ENCODE measurements at regions not wholly inside any gene's neighbourhood (a gene's known extent, or its start where the extent isn't known, plus 50 kb on each side); places are given as distances from the start of the nearest gene placed in this dataset.

- DNase-seq = no peak
- no peak overlapping the region for H3K27ac Mint-ChIP-seq
- no peaks in the 10 kb centered on the region for H3K36me3 Mint-ChIP-seq (ENCODE audit: insufficient read depth)
- no peak for ATAC-seq (replicated peaks)
- no peak overlapping the region for H3K4me3 Mint-ChIP-seq
- no peaks in the 10 kb centered on the region for H3K27me3 Mint-ChIP-seq
- H3K9me3 Mint-ChIP-seq = no peaks in the 10 kb centered on the region
- peaks cover 0 to 2% of the 10 kb centered on the region in 2 donors for H3K4me1 Mint-ChIP-seq (ENCODE audit: low read depth in 2 of 2)
Observed at GRCh38 chr2:60311524-60311923, 241.9 kb downstream of the BCL11A start.

GRCh38 chr2:60309941-60310660, 243.4 kb downstream of the BCL11A start:
- peaks cover 0 to 2% of the 10 kb centered on the region in 2 donors for H3K4me1 Mint-ChIP-seq (ENCODE audit: low read depth in 2 of 2)
- H3K4me3 Mint-ChIP-seq = no peak overlapping the region
- no peak overlapping the region for H3K27ac Mint-ChIP-seq
- H3K27me3 Mint-ChIP-seq = no peaks in the 10 kb centered on the region
- H3K9me3 Mint-ChIP-seq = no peaks in the 10 kb centered on the region
- no peak for DNase-seq
- ATAC-seq (replicated peaks) = no peak
- H3K36me3 Mint-ChIP-seq (ENCODE audit: insufficient read depth) = no peaks in the 10 kb centered on the region

GRCh38 chr2:60309336-60309735, 244.1 kb downstream of the BCL11A start:
- DNase-seq (no peak), ATAC-seq (replicated peaks) (no peak)
- Mint-ChIP-seq H3K36me3 (ENCODE audit: insufficient read depth) (no peaks in the 10 kb centered on the region), H3K27me3 (no peaks in the 10 kb centered on the region), H3K4me1 (ENCODE audit: low read depth in 2 of 2) (peaks cover 0 to 2% of the 10 kb centered on the region in 2 donors), H3K27ac (no peak overlapping the region), H3K4me3 (no peak overlapping the region), H3K9me3 (no peaks in the 10 kb centered on the region)

GRCh38 chr2:60306267-60306861, 247.1 kb downstream of the BCL11A start:
- Mint-ChIP-seq H3K27ac (no peak overlapping the region), H3K4me3 (no peak overlapping the region), H3K4me1 (ENCODE audit: low read depth in 2 of 2) (no peaks in the 10 kb centered on the region), H3K9me3 (no peaks in the 10 kb centered on the region), H3K36me3 (ENCODE audit: insufficient read depth) (no peaks in the 10 kb centered on the region), H3K27me3 (no peaks in the 10 kb centered on the region)
- ATAC-seq (replicated peaks) = no peak
- no peak for DNase-seq

GRCh38 chr2:60303680-60304079, 249.8 kb downstream of the BCL11A start:
- H3K27ac Mint-ChIP-seq = no peak overlapping the region
- no peak for DNase-seq
- H3K9me3 Mint-ChIP-seq = no peaks in the 10 kb centered on the region
- ATAC-seq (replicated peaks) = no peak
- no peaks in the 10 kb centered on the region for H3K4me1 Mint-ChIP-seq (ENCODE audit: low read depth in 2 of 2)
- H3K4me3 Mint-ChIP-seq = no peak overlapping the region
- H3K27me3 Mint-ChIP-seq = no peaks in the 10 kb centered on the region
- H3K36me3 Mint-ChIP-seq (ENCODE audit: insufficient read depth) = no peaks in the 10 kb centered on the region

GRCh38 chr2:60302377-60303126, 250.9 kb downstream of the BCL11A start:
- ATAC-seq (replicated peaks) (no peak), DNase-seq (no peak)
- H3K27ac Mint-ChIP-seq = no peak overlapping the region
- no peaks in the 10 kb centered on the region for H3K4me1 Mint-ChIP-seq (ENCODE audit: low read depth in 2 of 2)
- H3K9me3 Mint-ChIP-seq = no peaks in the 10 kb centered on the region
- H3K27me3 Mint-ChIP-seq = no peaks in the 10 kb centered on the region
- no peaks in the 10 kb centered on the region for H3K36me3 Mint-ChIP-seq (ENCODE audit: insufficient read depth)
- H3K4me3 Mint-ChIP-seq = no peak overlapping the region

- Mint-ChIP-seq H3K27ac (no peak overlapping the region), H3K36me3 (ENCODE audit: insufficient read depth) (no peaks in the 10 kb centered on the region), H3K9me3 (no peaks in the 10 kb centered on the region), H3K4me3 (no peak overlapping the region), H3K4me1 (ENCODE audit: low read depth in 2 of 2) (no peaks in the 10 kb centered on the region), H3K27me3 (no peaks in the 10 kb centered on the region)
- DNase-seq = no peak
- no peak for ATAC-seq (replicated peaks)
Observed at GRCh38 chr2:60301726-60302125, 251.7 kb downstream of the BCL11A start.

GRCh38 chr2:60299179-60299578, 254.3 kb downstream of the BCL11A start:
- Mint-ChIP-seq H3K4me3 (no peak overlapping the region), H3K4me1 (ENCODE audit: low read depth in 2 of 2) (no peaks in the 10 kb centered on the region), H3K36me3 (ENCODE audit: insufficient read depth) (no peaks in the 10 kb centered on the region), H3K9me3 (no peaks in the 10 kb centered on the region), H3K27ac (no peak overlapping the region), H3K27me3 (no peaks in the 10 kb centered on the region)
- DNase-seq (no peak), ATAC-seq (replicated peaks) (no peak)

GRCh38 chr2:60298006-60298696, 255.3 kb downstream of the BCL11A start:
- Mint-ChIP-seq H3K36me3 (ENCODE audit: insufficient read depth) (no peaks in the 10 kb centered on the region), H3K9me3 (no peaks in the 10 kb centered on the region)

GRCh38 chr2:60297296-60298005, 256.0 kb downstream of the BCL11A start:
- Mint-ChIP-seq H3K27ac (no peak overlapping the region), H3K9me3 (peaks cover 0 to 2% of the 10 kb centered on the region in 2 donors), H3K27me3 (no peaks in the 10 kb centered on the region), H3K4me1 (ENCODE audit: low read depth in 2 of 2) (peaks cover 0 to under 1% of the 10 kb centered on the region in 2 donors), H3K4me3 (no peak overlapping the region), H3K36me3 (ENCODE audit: insufficient read depth) (no peaks in the 10 kb centered on the region)
- DNase-seq (no peak), ATAC-seq (replicated peaks) (no peak)

More at GRCh38 chr2:60298006-60298696, 255.3 kb downstream of the BCL11A start:
- Mint-ChIP-seq H3K4me1 (ENCODE audit: low read depth in 2 of 2) (no peaks in the 10 kb centered on the region), H3K4me3 (no peak overlapping the region), H3K27ac (no peak overlapping the region), H3K27me3 (no peaks in the 10 kb centered on the region)
- DNase-seq (no peak), ATAC-seq (replicated peaks) (no peak)

- DNase-seq = no peak
- Mint-ChIP-seq H3K4me3 (no peak overlapping the region), H3K4me1 (ENCODE audit: low read depth in 2 of 2) (peaks cover 0 to 2% of the 10 kb centered on the region in 2 donors), H3K36me3 (ENCODE audit: insufficient read depth) (no peaks in the 10 kb centered on the region), H3K9me3 (peaks cover 0 to 6% of the 10 kb centered on the region in 2 donors), H3K27ac (no peak overlapping the region), H3K27me3 (peaks cover 0 to 4% of the 10 kb centered on the region in 2 donors)
- no peak for ATAC-seq (replicated peaks)
Observed at GRCh38 chr2:60296219-60296955, 257.1 kb downstream of the BCL11A start.

GRCh38 chr2:60295636-60295962, 257.9 kb downstream of the BCL11A start:
- peaks cover 0 to 2% of the 10 kb centered on the region in 2 donors for H3K4me1 Mint-ChIP-seq (ENCODE audit: low read depth in 2 of 2)
- no peak overlapping the region for H3K4me3 Mint-ChIP-seq
- peaks cover 0 to 4% of the 10 kb centered on the region in 2 donors for H3K27me3 Mint-ChIP-seq
- H3K27ac Mint-ChIP-seq = no peak overlapping the region
- DNase-seq = no peak
- H3K36me3 Mint-ChIP-seq (ENCODE audit: insufficient read depth) = no peaks in the 10 kb centered on the region
- no peak for ATAC-seq (replicated peaks)
- peaks cover 0 to 6% of the 10 kb centered on the region in 2 donors for H3K9me3 Mint-ChIP-seq
